ENCODE measurements at regions not wholly inside any gene's neighbourhood (a gene's known extent, or its start where the extent isn't known, plus 50 kb on each side); places are given as distances from the start of the nearest gene placed in this dataset.

DNA sequence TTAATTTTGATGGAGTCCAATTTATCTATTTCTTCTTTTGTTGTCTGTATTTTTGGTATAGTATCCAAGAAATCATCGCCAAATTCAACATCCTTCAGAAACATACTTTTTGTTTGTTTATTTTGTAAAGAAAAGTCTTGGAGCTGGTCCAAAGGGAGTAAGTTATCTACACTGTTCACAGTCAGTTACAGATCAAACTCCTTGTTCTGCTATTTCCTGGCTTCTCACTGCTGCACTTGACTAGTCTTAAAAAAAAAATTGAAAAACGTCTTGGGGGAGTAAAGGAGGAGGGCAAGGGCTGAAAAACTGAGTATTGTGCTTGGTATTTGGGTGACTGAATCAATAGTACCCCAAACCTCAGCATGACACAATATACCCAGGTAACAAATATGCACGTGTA lies 105.6 kb downstream of the NFKBIZ start:
- no peaks in the 10 kb centered on the region for H3K36me3 ChIP-seq (ENCODE audit: control insufficient read depth, insufficient read depth, low read length)
- Mint-ChIP-seq H3K4me3 (no peak overlapping the region), H3K27me3 (ENCODE audit: insufficient read depth) (no peaks in the 10 kb centered on the region), H3K9me3 (no peaks in the 10 kb centered on the region), H3K27ac (no peak overlapping the region), H3K4me1 (no peaks in the 10 kb centered on the region), H3K36me3 (ENCODE audit: low read depth) (no peaks in the 10 kb centered on the region)
- TF ChIP-seq, protein P1, sequence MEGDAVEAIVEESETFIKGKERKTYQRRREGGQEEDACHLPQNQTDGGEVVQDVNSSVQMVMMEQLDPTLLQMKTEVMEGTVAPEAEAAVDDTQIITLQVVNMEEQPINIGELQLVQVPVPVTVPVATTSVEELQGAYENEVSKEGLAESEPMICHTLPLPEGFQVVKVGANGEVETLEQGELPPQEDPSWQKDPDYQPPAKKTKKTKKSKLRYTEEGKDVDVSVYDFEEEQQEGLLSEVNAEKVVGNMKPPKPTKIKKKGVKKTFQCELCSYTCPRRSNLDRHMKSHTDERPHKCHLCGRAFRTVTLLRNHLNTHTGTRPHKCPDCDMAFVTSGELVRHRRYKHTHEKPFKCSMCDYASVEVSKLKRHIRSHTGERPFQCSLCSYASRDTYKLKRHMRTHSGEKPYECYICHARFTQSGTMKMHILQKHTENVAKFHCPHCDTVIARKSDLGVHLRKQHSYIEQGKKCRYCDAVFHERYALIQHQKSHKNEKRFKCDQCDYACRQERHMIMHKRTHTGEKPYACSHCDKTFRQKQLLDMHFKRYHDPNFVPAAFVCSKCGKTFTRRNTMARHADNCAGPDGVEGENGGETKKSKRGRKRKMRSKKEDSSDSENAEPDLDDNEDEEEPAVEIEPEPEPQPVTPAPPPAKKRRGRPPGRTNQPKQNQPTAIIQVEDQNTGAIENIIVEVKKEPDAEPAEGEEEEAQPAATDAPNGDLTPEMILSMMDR (conservative IDR thresholded peaks at IDR 0.05): no peak
- no peak overlapping the region for H3K27ac ChIP-seq (ENCODE audit: low read depth, low read length)
- no peaks in the 10 kb centered on the region for H3K9me3 ChIP-seq (ENCODE audit: control insufficient read depth, low read length)
- no peaks in the 10 kb centered on the region for H3K27me3 ChIP-seq (ENCODE audit: control insufficient read depth, insufficient read depth, low read length, poor library complexity, severe bottlenecking)
- 67% methylated on average over 2 of the region's 3 CpGs; no CpG with 5 or more reads in 1 of the 2 experiments for WGBS, 2 experiments (ENCODE audit: insufficient coverage in 1 of 2, insufficient read length in 1 of 2)
- H3K4me3 ChIP-seq (ENCODE audit: low read length): no peak overlapping the region
- no peak for DNase-seq
- no peaks in the 10 kb centered on the region for H3K4me1 ChIP-seq (ENCODE audit: control insufficient read depth, insufficient read depth, low read length)
- H3K9ac ChIP-seq (ENCODE audit: extremely low read depth, low read length, poor library complexity, severe bottlenecking): no peak overlapping the region

DNA sequence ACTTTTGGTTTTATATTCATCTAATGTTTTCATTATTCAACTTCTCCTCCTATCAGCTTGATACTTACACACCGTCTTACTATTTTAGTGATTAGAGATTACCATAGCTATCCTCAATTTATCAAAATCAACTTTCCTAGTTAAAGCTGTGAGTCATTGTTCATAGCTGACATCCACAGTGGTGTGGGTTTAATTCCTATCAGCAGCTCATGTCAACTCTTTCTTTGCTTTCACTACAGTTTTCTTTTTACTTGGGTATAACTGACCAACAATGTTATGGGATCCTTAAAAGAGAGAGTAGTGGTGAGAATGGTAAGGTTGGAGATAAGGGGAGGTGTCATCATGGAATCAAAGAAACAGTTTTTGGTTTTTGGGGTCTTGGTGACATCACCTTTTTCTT lies 112.7 kb downstream of the NFKBIZ start:
- Histone ChIP-seq H3K27ac (ENCODE audit: low read depth, low read length) (no peak overlapping the region), H3K27me3 (ENCODE audit: control insufficient read depth, insufficient read depth, low read length, poor library complexity, severe bottlenecking) (no peaks in the 10 kb centered on the region), H3K9ac (ENCODE audit: extremely low read depth, low read length, poor library complexity, severe bottlenecking) (no peak overlapping the region), H3K4me3 (ENCODE audit: low read length) (no peak overlapping the region), H3K4me1 (ENCODE audit: control insufficient read depth, insufficient read depth, low read length) (no peaks in the 10 kb centered on the region), H3K9me3 (ENCODE audit: control insufficient read depth, low read length) (no peaks in the 10 kb centered on the region), H3K36me3 (ENCODE audit: control insufficient read depth, insufficient read depth, low read length) (no peaks in the 10 kb centered on the region)
- no peak overlapping the region for H3K27ac Mint-ChIP-seq
- H3K4me3 Mint-ChIP-seq: no peak overlapping the region
- no peak for DNase-seq
- TF ChIP-seq, protein P1 (conservative IDR thresholded peaks at IDR 0.05): no peak
- WGBS, 2 experiments (ENCODE audit: insufficient coverage in 1 of 2, insufficient read length in 1 of 2): 80 to 100% methylated on average over 1 of the region's 1 CpG
- no peaks in the 10 kb centered on the region for H3K36me3 Mint-ChIP-seq (ENCODE audit: low read depth)
- H3K27me3 Mint-ChIP-seq (ENCODE audit: insufficient read depth): no peaks in the 10 kb centered on the region
- H3K9me3 Mint-ChIP-seq: no peaks in the 10 kb centered on the region
- H3K4me1 Mint-ChIP-seq: no peaks in the 10 kb centered on the region

DNA sequence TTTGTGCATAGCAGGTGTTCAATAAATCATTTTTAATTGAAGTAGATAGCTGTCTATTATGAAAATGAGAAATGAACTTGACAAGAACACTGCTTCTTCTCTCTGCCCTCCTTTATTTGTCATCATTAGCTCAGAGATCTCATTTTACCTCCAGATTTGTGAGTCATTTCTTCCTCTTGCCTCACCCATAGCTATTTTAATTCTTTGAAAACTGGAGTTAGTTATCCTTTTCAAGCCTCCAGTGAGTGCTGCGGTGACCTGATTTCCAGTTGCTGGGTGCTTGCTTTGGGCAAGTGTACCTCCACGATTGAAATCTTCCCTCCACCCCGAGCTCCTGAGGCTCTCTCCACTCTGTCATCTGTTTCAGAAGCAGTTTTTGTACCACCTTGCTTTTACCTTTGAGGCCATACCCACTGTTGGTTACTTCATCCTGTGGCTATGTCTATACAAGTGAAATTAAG lies 114.6 kb downstream of the NFKBIZ start:
- no peaks in the 10 kb centered on the region for H3K9me3 ChIP-seq (ENCODE audit: control insufficient read depth, low read length)
- 84 to 87% methylated on average over 2 to 3 of the region's 3 CpGs for WGBS, 2 experiments (ENCODE audit: insufficient coverage in 1 of 2, insufficient read length in 1 of 2)
- H3K27me3 ChIP-seq (ENCODE audit: control insufficient read depth, insufficient read depth, low read length, poor library complexity, severe bottlenecking): no peaks in the 10 kb centered on the region
- no peak overlapping the region for H3K9ac ChIP-seq (ENCODE audit: extremely low read depth, low read length, poor library complexity, severe bottlenecking)
- H3K9me3 Mint-ChIP-seq: no peaks in the 10 kb centered on the region
- H3K4me3 Mint-ChIP-seq: no peak overlapping the region
- no peaks in the 10 kb centered on the region for H3K4me1 Mint-ChIP-seq
- no peaks in the 10 kb centered on the region for H3K36me3 ChIP-seq (ENCODE audit: control insufficient read depth, insufficient read depth, low read length)
- no peak overlapping the region for H3K27ac ChIP-seq (ENCODE audit: low read depth, low read length)
- no peaks in the 10 kb centered on the region for H3K4me1 ChIP-seq (ENCODE audit: control insufficient read depth, insufficient read depth, low read length)
- no peak overlapping the region for H3K27ac Mint-ChIP-seq
- H3K4me3 ChIP-seq (ENCODE audit: low read length): no peak overlapping the region
- TF ChIP-seq, protein P1 (conservative IDR thresholded peaks at IDR 0.05): no peak
- no peak for DNase-seq
- no peaks in the 10 kb centered on the region for H3K27me3 Mint-ChIP-seq (ENCODE audit: insufficient read depth)
- no peaks in the 10 kb centered on the region for H3K36me3 Mint-ChIP-seq (ENCODE audit: low read depth)

Data from endodermal cell (in vitro differentiated cells).